ENCODE measurements at regions not wholly inside any gene's neighbourhood (a gene's known extent, or its start where the extent isn't known, plus 50 kb on each side); places are given as distances from the start of the nearest gene placed in this dataset.

GRCh38 chr6:120558294-120558693 lies 776.0 kb downstream of the TBC1D32 start:
- TF ChIP-seq, protein P1, sequence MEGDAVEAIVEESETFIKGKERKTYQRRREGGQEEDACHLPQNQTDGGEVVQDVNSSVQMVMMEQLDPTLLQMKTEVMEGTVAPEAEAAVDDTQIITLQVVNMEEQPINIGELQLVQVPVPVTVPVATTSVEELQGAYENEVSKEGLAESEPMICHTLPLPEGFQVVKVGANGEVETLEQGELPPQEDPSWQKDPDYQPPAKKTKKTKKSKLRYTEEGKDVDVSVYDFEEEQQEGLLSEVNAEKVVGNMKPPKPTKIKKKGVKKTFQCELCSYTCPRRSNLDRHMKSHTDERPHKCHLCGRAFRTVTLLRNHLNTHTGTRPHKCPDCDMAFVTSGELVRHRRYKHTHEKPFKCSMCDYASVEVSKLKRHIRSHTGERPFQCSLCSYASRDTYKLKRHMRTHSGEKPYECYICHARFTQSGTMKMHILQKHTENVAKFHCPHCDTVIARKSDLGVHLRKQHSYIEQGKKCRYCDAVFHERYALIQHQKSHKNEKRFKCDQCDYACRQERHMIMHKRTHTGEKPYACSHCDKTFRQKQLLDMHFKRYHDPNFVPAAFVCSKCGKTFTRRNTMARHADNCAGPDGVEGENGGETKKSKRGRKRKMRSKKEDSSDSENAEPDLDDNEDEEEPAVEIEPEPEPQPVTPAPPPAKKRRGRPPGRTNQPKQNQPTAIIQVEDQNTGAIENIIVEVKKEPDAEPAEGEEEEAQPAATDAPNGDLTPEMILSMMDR (IDR thresholded peaks at IDR 0.05): no peak
- TF ChIP-seq POLR2A (IDR thresholded peaks at IDR 0.05) (no peak), POLR2AphosphoS5 (IDR thresholded peaks at IDR 0.05) (no peak)

Measured in sigmoid colon (tissue), 4 donors.